Spleen (tissue), 7 donors: ENCODE measurements at regions not wholly inside any gene's neighbourhood (a gene's known extent, or its start where the extent isn't known, plus 50 kb on each side); places are given as distances from the start of the nearest gene placed in this dataset.

ENCODE experiments used
- POLR2A ChIP-seq, 3 donors: fragments of 450-650 bp; IDR thresholded peaks; one replicate each; pipeline ENCODE4 v1.5.1; 2017; ENCODE audit warnings: antibody characterized with exemption in 3 of 3, mild to moderate bottlenecking in 1 of 3
- POLR2AphosphoS5 ChIP-seq, 3 donors: sonication (generic); formaldehyde crosslinking; IDR thresholded peaks; one replicate each; pipeline ENCODE4 v1.5.1; 2017; ENCODE audit warnings: antibody characterized with exemption in 3 of 3
- TF ChIP-seq, protein P1 (sequence below), 11 experiments: fragments of 200-600 bp in 7 of 11; fragments of 450-650 bp in 4 of 11; sonication (generic) in 4 of 11; IDR thresholded peaks in 8 of 11; conservative IDR thresholded peaks in 3 of 11; 1 replicate in 7 of 11; 2 replicates in 4 of 11; pipeline versions ENCODE4 v1.4.0 to v1.8.0; 2016 to 2021; ENCODE audit warnings: antibody characterized with exemption in 11 of 11, inconsistent platforms in 4 of 11, mild to moderate bottlenecking in 1 of 11
- donor health status: DM: no; HTN: no; CAD: no; lungs with moderate emphysema.
- donor health status: DM: no; HTN: no; CAD: no.
- donor health status: DM: no; HTN: no; CAD: no.

DNA sequence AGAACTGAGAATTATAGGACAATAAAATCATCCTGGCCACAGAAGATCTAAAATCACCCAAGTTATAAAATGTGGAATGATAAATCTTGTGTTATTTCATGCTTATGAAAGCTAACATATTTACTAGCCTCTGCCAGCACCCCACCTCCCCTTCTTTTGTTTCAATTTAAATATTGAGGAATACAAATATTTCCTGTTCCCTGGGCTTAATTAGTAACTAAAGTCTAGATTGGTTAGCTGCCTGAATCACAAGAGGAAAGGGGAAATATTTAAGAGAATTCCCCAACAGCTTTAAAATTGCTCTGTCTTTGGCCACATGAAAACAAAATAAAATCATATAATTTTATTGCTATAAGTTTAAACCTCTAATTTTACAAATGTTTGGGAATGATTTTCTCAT, 287.0 kb downstream of the PRELID2 start:
- TF ChIP-seq POLR2A (IDR thresholded peaks at IDR 0.05), result no peak
- TF ChIP-seq, protein P1, sequence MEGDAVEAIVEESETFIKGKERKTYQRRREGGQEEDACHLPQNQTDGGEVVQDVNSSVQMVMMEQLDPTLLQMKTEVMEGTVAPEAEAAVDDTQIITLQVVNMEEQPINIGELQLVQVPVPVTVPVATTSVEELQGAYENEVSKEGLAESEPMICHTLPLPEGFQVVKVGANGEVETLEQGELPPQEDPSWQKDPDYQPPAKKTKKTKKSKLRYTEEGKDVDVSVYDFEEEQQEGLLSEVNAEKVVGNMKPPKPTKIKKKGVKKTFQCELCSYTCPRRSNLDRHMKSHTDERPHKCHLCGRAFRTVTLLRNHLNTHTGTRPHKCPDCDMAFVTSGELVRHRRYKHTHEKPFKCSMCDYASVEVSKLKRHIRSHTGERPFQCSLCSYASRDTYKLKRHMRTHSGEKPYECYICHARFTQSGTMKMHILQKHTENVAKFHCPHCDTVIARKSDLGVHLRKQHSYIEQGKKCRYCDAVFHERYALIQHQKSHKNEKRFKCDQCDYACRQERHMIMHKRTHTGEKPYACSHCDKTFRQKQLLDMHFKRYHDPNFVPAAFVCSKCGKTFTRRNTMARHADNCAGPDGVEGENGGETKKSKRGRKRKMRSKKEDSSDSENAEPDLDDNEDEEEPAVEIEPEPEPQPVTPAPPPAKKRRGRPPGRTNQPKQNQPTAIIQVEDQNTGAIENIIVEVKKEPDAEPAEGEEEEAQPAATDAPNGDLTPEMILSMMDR (IDR thresholded peaks at IDR 0.05 in 8 of 11, conservative IDR thresholded peaks at IDR 0.05 in 3 of 11), result no peak
- TF ChIP-seq POLR2AphosphoS5 (IDR thresholded peaks at IDR 0.05), result no peak
